ENCODE measurements at regions not wholly inside any gene's neighbourhood (a gene's known extent, or its start where the extent isn't known, plus 50 kb on each side); places are given as distances from the start of the nearest gene placed in this dataset.

GRCh38 chr6:92362404-92362803 lies 1057.0 kb downstream of the EPHA7 start:
- TF ChIP-seq CTCF (conservative IDR thresholded peaks at IDR 0.05), result no peak
- TF ChIP-seq EZH2 (IDR thresholded peaks at IDR 0.05; ENCODE audit: low read depth), result no peak
